A549 (cell line): ENCODE measurements at regions not wholly inside any gene's neighbourhood (a gene's known extent, or its start where the extent isn't known, plus 50 kb on each side); places are given as distances from the start of the nearest gene placed in this dataset.

Source experiments
- CTCF ChIP-seq: fragments of >200 bp; sonication (Bioruptor Twin); formaldehyde crosslinking; IDR thresholded peaks from 3 replicates; pipeline ENCODE4 v1.5.1; 2016
- HDAC2 ChIP-seq: fragments of 200-600 bp; sonication (generic); IDR thresholded peaks from 2 replicates; pipeline ENCODE4 v1.6.1; 2016
- MAZ ChIP-seq: fragments of 150-350 bp; IDR thresholded peaks from 2 replicates; pipeline ENCODE4 v1.6.1; 2014; ENCODE audit warnings: antibody characterized with exemption, low read depth, low read length, borderline replicate concordance
- POLR2A ChIP-seq: IDR thresholded peaks from 2 replicates; pipeline ENCODE4 v1.6.1; 2012; ENCODE audit warnings: mild to moderate bottlenecking, low read length
- POLR2AphosphoS2 ChIP-seq: conservative IDR thresholded peaks from 2 replicates; pipeline ENCODE4 v1.6.1; 2012; ENCODE audit warnings: low read length, improper control_type of control experiment, inconsistent platforms
- SMC3 ChIP-seq: fragments of >200 bp; sonication (Bioruptor Twin); formaldehyde crosslinking; IDR thresholded peaks from 3 replicates; pipeline ENCODE4 v1.6.1; 2018; ENCODE audit warnings: inconsistent platforms

GRCh38 chr10:31268444-31269303, 50.3 kb upstream of the ZEB1 start:
- TF ChIP-seq POLR2A, result no peak
- TF ChIP-seq HDAC2, result no peak
- no peak for TF ChIP-seq CTCF
- no peak for TF ChIP-seq MAZ
- TF ChIP-seq SMC3, result no peak
- no peak for TF ChIP-seq POLR2AphosphoS2
